ENCODE measurements at regions not wholly inside any gene's neighbourhood (a gene's known extent, or its start where the extent isn't known, plus 50 kb on each side); places are given as distances from the start of the nearest gene placed in this dataset.

DNA sequence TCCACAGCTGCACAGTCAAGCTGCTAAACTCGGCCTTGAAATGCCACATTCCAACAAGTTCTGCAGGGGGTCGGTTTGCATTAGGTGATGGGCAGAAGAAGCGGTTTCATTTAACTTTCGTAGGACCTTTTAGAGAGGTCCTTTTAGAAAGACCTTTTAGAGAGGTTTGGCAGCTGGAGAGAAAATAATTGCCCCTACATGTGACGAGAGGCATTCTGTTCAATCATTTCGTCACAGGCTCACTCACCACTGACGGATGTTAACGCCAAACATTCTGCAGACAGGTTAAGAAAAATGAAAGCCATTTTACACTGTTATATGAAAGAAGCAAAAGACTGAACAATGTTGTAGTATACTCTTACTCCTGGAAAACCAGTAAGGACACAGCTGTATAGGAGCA, 76.5 kb upstream of the ZNF423 start:
- ChIA-PET CTCF (interaction anchor here (0.8 to 1.8 kb wide), 2 partner anchors 75 to 1290 kb away, joined by 5 to 9 read pairs; no protein-coding TSS in a partner anchor), POLR2A (ENCODE audit: low non-redundant PET) (no interaction called here)
- TF ChIP-seq, protein P1, sequence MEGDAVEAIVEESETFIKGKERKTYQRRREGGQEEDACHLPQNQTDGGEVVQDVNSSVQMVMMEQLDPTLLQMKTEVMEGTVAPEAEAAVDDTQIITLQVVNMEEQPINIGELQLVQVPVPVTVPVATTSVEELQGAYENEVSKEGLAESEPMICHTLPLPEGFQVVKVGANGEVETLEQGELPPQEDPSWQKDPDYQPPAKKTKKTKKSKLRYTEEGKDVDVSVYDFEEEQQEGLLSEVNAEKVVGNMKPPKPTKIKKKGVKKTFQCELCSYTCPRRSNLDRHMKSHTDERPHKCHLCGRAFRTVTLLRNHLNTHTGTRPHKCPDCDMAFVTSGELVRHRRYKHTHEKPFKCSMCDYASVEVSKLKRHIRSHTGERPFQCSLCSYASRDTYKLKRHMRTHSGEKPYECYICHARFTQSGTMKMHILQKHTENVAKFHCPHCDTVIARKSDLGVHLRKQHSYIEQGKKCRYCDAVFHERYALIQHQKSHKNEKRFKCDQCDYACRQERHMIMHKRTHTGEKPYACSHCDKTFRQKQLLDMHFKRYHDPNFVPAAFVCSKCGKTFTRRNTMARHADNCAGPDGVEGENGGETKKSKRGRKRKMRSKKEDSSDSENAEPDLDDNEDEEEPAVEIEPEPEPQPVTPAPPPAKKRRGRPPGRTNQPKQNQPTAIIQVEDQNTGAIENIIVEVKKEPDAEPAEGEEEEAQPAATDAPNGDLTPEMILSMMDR (conservative IDR thresholded peaks at IDR 0.05; ENCODE audit: low read depth): no peak
- no peak for DNase-seq (ENCODE audit: low spot score)
- no peak overlapping the region for H3K27ac ChIP-seq

DNA sequence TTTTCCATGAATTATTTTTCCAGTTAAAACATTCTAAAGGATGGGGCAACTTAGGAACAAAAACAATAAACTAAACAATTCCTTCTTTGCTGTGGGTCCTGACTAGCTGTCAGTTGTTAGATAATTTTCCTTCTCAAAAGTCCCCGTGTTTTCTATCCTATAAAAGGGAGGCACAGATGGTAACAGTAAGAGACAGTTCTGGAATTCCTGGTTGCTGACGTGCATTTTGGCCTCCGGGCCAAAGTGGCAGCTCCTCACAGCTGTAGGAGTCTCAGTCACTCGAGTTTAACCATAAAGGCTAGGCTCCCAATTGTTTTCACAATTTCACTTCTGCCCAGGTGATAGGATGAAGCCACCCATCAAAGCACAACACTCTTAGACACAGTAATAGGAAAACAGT, 77.0 kb upstream of the ZNF423 start:
- ChIA-PET CTCF (no interaction called here), POLR2A (ENCODE audit: low non-redundant PET) (no interaction called here)
- no peak for DNase-seq (ENCODE audit: low spot score)
- H3K27ac ChIP-seq: no peak overlapping the region
- TF ChIP-seq, protein P1 (conservative IDR thresholded peaks at IDR 0.05; ENCODE audit: low read depth): no peak

DNA sequence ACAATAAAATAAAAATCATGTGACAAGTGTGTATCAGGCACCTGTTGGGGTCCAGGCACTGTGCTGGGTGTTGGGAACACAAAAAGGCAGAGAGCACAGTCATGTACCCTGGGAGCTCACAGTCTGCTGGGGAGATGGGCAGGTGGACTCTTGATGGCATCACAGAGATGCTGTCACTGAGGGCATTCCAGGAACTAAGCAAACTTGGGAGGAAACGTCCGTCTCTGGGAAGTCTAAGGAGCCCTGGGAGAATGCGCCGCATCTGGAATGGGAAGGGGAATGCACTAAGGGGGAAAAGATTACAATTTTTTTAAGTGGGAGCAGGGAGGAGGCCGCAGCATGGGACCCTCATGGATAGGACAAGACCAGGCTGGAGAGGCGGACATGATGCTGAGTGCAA, 80.9 kb upstream of the ZNF423 start:
- TF ChIP-seq, protein P1 (conservative IDR thresholded peaks at IDR 0.05; ENCODE audit: low read depth): no peak
- no peak overlapping the region for H3K27ac ChIP-seq
- CTCF ChIA-PET: interaction anchor here (0.6 to 0.7 kb wide), 2 partner anchors 11 to 15 kb away, joined by 4 to 5 read pairs; no protein-coding TSS in a partner anchor
- no peak for DNase-seq (ENCODE audit: low spot score)
- POLR2A ChIA-PET (ENCODE audit: low non-redundant PET): no interaction called here

DNA sequence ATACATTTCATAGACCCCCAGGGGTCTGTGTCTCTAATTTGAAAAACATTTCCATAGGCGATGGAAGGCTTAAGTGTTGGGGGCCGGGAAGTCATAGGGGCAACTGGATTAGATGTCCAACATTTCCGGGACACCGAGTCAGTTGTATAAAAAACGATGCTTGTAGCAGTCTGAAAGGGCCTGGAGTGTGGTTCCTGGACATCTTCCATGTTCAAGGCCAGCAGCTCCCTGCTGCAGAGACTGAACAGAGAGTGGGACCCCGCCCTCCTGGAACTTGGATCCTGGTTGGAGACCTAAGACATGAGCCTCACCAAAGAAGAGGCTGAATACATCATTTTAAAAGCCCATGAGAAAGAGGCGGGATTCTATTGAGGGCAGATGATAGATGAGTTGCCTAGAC, 82.0 kb upstream of the ZNF423 start:
- H3K27ac ChIP-seq: no peak overlapping the region
- POLR2A ChIA-PET (ENCODE audit: low non-redundant PET): no interaction called here
- TF ChIP-seq, protein P1 (conservative IDR thresholded peaks at IDR 0.05; ENCODE audit: low read depth): no peak
- CTCF ChIA-PET: interaction anchor here (0.5 to 0.6 kb wide), 2 partner anchors 35 to 317 kb away, joined by 3 to 4 read pairs; no protein-coding TSS in a partner anchor
- no peak for DNase-seq (ENCODE audit: low spot score)

DNA sequence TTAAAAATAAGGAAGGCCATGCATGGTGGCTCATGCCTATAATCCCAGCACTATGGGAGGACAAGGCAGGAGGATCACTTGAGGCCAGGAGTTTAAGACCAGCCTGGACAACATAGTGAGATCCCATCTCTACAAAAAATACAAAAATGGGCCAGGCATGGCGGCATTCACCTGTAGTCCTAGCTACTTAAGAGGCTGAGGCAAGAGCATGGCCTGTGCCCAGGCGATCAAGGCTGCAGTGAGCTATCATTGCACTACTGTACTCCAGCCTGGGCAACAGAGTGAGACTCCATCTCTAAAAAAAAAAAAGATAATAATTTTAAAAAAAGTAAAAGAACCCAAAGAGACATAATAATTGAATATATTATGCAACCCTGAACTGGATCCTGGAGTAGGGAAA, 83.6 kb upstream of the ZNF423 start:
- TF ChIP-seq, protein P1 (conservative IDR thresholded peaks at IDR 0.05; ENCODE audit: low read depth): no peak
- ChIA-PET CTCF (no interaction called here), POLR2A (ENCODE audit: low non-redundant PET) (no interaction called here)
- DNase-seq (ENCODE audit: low spot score): no peak
- H3K27ac ChIP-seq: no peak overlapping the region

DNA sequence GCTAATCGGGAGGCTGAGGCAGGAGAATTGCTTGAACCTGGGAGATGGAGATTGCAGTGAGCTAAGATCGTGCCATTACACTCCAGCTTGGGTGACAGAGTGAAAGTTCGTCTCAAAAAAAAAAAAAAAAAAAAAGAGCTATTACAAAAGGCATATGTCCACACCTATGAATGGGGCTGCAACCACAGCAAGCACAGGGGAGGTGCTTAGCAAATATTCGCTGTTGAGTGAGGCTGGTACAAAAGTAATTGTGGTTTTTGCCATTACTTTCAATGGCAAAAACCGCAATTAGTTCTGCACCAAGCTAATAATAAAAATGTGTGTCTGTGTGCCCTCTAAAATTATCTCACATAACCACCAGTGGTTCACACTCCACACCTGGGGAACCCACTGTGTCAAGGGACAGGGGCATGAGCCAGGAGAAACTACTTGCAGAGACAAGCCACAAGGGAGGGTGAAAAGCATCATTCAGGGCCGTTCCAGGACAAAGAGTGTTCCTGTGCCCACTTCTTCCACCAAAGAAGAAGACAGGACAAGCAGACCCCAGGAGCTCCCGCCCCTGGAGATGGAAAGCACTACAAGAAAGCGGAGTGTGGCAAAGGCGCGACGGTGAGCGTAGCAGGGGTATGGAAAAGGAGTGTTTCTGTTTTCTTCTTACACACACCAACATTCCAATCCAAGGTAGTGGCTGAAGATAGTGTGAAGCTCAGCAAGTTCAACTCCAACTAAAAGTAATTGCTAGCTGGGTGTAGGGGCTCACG, 84.4 kb upstream of the CNEP1R1 start:
- DNase-seq (ENCODE audit: low spot score): no peak
- POLR2A ChIA-PET (ENCODE audit: low non-redundant PET): no interaction called here
- TF ChIP-seq, protein P1 (conservative IDR thresholded peaks at IDR 0.05; ENCODE audit: low read depth): no peak
- CTCF ChIA-PET: interaction anchor here (0.6 kb wide), 1 partner anchor 8 kb away, joined by 3 read pairs; no protein-coding TSS in a partner anchor
- no peak overlapping the region for H3K27ac ChIP-seq
